Loucy (cell line): ENCODE measurements at regions not wholly inside any gene's neighbourhood (a gene's known extent, or its start where the extent isn't known, plus 50 kb on each side); places are given as distances from the start of the nearest gene placed in this dataset.
"Not testable (repeated sequence)": the region's sequence is repeated elsewhere in the genome, so short reads cannot be mapped to it uniquely, and the experiment has no call there.

Source experiments
- EZH2phosphoT487 ChIP-seq: fragments of 200-600 bp; IDR thresholded peaks from 2 replicates; pipeline ENCODE4 v1.6.1; 2018; ENCODE audit warnings: antibody characterized with exemption, mild to moderate bottlenecking, moderate library complexity, borderline replicate concordance
- TF ChIP-seq, protein P1 (sequence below): fragments of 200-600 bp; sonication (generic); conservative IDR thresholded peaks from 2 replicates; pipeline ENCODE4 v1.5.1; 2014; ENCODE audit warnings: mild to moderate bottlenecking, antibody characterized with exemption, low read length

DNA sequence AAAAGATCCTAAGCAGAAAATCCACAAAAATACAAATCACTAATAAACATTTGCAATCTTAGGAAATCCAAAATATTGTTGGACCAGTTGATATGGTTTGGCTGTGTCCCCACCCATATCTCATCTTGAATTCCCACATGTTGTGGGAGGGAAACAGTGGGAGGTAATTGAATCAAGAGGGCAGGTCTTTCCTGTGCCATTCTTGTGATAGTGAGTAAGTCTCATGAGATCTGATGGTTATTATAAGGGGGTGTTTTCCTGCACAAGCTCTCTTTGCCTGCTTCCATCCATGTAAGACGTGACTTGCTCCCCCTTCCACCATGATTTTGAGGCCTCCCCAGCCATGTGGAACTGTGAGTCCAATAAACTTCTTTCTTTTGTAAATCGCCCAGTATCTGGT lies 79.2 kb upstream of the CHD1 start:
- TF ChIP-seq, protein P1, sequence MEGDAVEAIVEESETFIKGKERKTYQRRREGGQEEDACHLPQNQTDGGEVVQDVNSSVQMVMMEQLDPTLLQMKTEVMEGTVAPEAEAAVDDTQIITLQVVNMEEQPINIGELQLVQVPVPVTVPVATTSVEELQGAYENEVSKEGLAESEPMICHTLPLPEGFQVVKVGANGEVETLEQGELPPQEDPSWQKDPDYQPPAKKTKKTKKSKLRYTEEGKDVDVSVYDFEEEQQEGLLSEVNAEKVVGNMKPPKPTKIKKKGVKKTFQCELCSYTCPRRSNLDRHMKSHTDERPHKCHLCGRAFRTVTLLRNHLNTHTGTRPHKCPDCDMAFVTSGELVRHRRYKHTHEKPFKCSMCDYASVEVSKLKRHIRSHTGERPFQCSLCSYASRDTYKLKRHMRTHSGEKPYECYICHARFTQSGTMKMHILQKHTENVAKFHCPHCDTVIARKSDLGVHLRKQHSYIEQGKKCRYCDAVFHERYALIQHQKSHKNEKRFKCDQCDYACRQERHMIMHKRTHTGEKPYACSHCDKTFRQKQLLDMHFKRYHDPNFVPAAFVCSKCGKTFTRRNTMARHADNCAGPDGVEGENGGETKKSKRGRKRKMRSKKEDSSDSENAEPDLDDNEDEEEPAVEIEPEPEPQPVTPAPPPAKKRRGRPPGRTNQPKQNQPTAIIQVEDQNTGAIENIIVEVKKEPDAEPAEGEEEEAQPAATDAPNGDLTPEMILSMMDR: not testable (repeated sequence)
- not testable (repeated sequence) for TF ChIP-seq EZH2phosphoT487
